ENCODE measurements at regions not wholly inside any gene's neighbourhood (a gene's known extent, or its start where the extent isn't known, plus 50 kb on each side); places are given as distances from the start of the nearest gene placed in this dataset.
"Not testable (repeated sequence)": the region's sequence is repeated elsewhere in the genome, so short reads cannot be mapped to it uniquely, and the experiment has no call there.

DNA sequence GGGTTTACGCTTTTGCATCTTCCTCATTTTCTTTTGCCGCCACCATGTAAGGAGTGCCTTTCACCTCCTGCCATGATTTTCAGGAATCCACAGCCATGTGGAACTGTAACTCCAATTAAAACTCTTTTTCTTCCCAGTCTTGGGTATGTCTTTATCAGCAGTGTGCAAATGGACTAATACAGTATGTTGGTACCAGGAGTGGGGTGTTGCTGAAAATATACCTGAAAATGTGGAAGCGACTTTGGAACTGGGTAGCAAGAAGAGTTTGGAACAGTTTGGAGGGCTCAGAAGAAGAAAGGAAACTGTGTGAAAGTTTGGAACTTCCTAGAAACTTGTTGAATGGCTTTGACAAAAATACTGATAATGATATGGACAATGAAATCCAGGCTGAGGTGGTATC is 983.9 kb upstream of the NDST4 start:
- TF ChIP-seq, protein P1, sequence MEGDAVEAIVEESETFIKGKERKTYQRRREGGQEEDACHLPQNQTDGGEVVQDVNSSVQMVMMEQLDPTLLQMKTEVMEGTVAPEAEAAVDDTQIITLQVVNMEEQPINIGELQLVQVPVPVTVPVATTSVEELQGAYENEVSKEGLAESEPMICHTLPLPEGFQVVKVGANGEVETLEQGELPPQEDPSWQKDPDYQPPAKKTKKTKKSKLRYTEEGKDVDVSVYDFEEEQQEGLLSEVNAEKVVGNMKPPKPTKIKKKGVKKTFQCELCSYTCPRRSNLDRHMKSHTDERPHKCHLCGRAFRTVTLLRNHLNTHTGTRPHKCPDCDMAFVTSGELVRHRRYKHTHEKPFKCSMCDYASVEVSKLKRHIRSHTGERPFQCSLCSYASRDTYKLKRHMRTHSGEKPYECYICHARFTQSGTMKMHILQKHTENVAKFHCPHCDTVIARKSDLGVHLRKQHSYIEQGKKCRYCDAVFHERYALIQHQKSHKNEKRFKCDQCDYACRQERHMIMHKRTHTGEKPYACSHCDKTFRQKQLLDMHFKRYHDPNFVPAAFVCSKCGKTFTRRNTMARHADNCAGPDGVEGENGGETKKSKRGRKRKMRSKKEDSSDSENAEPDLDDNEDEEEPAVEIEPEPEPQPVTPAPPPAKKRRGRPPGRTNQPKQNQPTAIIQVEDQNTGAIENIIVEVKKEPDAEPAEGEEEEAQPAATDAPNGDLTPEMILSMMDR (conservative IDR thresholded peaks at IDR 0.05; ENCODE audit: low read length), result not testable (repeated sequence)
- not testable (repeated sequence) for TF ChIP-seq EZH2phosphoT487 (IDR thresholded peaks at IDR 0.05; ENCODE audit: borderline replicate concordance)
